K562 (cell line): ENCODE measurements at regions not wholly inside any gene's neighbourhood (a gene's known extent, or its start where the extent isn't known, plus 50 kb on each side); places are given as distances from the start of the nearest gene placed in this dataset.

Source experiments
- HMG20A ChIP-seq: fragments of 450-650 bp; formaldehyde crosslinking; conservative IDR thresholded peaks from 2 replicates; pipeline ENCODE4 v1.4.0; 2020; ENCODE audit warnings: mild to moderate bottlenecking, mixed read lengths
- PCBP2 ChIP-seq: fragments of 200-400 bp; formaldehyde crosslinking; IDR thresholded peaks from 2 replicates; pipeline ENCODE4 v1.6.1; 2018; ENCODE audit warnings: low read length, low read depth, mild to moderate bottlenecking, moderate library complexity; ENCODE audit not compliant: poor library complexity, severe bottlenecking
- POLR2A ChIP-seq: fragments of 450-650 bp; conservative IDR thresholded peaks from 2 replicates; pipeline ENCODE4 v1.6.1; 2016
- SETDB1 ChIP-seq: IDR thresholded peaks from one replicate; pipeline ENCODE4 v1.6.1; 2012; ENCODE audit warnings: low read length, control low read depth, inconsistent platforms
- SMARCA5 ChIP-seq: fragments of 450-650 bp; IDR thresholded peaks from 2 replicates; pipeline ENCODE4 v1.6.1; 2016
- TAF1 ChIP-seq: IDR thresholded peaks from 2 replicates; pipeline ENCODE4 v1.6.1; 2011; ENCODE audit warnings: mild to moderate bottlenecking, low read length, moderate library complexity; ENCODE audit not compliant: insufficient read depth, control insufficient read depth, severe bottlenecking; ENCODE audit errors: extremely low read depth
- TBL1XR1 ChIP-seq, 2 experiments: IDR thresholded peaks; 2 replicates each; pipeline ENCODE4 v1.6.1; 2012; ENCODE audit warnings: improper control_type of control experiment in 2 of 2, low read length in 2 of 2, mild to moderate bottlenecking in 1 of 2
- TEAD2 ChIP-seq: fragments of 450-650 bp; IDR thresholded peaks from 2 replicates; pipeline ENCODE4 v1.6.1; 2016; ENCODE audit warnings: missing genetic modification characterization, control low read depth, missing compliant biosample characterization
- TOE1 ChIP-seq, 2 experiments: fragments of 450-650 bp in 1 of 2; sonication (generic) in 1 of 2; formaldehyde crosslinking in 1 of 2; IDR thresholded peaks; 2 replicates each; pipeline versions ENCODE4 v1.7.1 to v1.8.0; 2016 to 2022; ENCODE audit warnings: borderline replicate concordance in 2 of 2, mild to moderate bottlenecking in 2 of 2, antibody characterized with exemption in 1 of 2, inconsistent platforms in 1 of 2, low read depth in 1 of 2, missing genetic modification reagents in 1 of 2, moderate library complexity in 1 of 2
- TF ChIP-seq, protein P1 (sequence below): sonication (generic); formaldehyde crosslinking; IDR thresholded peaks from 2 replicates; pipeline ENCODE4 v1.8.1; 2023; ENCODE audit warnings: mild to moderate bottlenecking, missing genetic modification reagents
- TF ChIP-seq, protein P2 (sequence below), 3 experiments: IDR thresholded peaks in 2 of 3; conservative IDR thresholded peaks in 1 of 3; 2 replicates each; pipeline ENCODE4 v1.5.1; 2011 to 2012; ENCODE audit warnings: low read length in 3 of 3, mild to moderate bottlenecking in 3 of 3, control low read depth in 2 of 3, improper control_type of control experiment in 1 of 3, inconsistent platforms in 1 of 3, low read depth in 1 of 3, mixed read lengths in 1 of 3, moderate library complexity in 1 of 3; ENCODE audit not compliant: insufficient read depth in 2 of 3
- TF ChIP-seq, protein P3 (sequence below): IDR thresholded peaks from 2 replicates; pipeline ENCODE4 v1.6.1; 2016; ENCODE audit warnings: missing genetic modification characterization, missing compliant biosample characterization
- TF ChIP-seq, protein P4 (sequence below): fragments of 450-650 bp; IDR thresholded peaks from 2 replicates; pipeline ENCODE4 v1.6.1; 2017; ENCODE audit warnings: mild to moderate bottlenecking, moderate library complexity

DNA sequence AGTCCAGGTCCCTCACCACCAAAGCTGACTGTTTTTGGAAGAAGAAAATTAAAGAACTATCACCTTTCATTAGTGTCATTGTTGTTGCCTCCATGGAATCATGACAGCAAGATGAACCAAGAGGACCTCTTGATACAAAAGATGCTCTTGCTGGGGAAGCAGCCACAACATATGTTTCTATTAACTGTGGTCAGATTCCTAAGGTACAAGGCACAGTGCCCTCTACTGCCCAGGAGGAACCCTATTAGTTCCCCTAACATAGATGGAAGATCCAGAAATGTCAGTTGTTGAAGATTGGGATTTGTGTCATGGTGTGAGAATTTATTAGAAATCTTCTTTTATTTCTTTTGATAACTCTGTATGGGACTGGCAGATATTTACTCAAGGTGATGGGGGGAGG, 188.2 kb upstream of the ANKFN1 start:
- TF ChIP-seq, protein P1, sequence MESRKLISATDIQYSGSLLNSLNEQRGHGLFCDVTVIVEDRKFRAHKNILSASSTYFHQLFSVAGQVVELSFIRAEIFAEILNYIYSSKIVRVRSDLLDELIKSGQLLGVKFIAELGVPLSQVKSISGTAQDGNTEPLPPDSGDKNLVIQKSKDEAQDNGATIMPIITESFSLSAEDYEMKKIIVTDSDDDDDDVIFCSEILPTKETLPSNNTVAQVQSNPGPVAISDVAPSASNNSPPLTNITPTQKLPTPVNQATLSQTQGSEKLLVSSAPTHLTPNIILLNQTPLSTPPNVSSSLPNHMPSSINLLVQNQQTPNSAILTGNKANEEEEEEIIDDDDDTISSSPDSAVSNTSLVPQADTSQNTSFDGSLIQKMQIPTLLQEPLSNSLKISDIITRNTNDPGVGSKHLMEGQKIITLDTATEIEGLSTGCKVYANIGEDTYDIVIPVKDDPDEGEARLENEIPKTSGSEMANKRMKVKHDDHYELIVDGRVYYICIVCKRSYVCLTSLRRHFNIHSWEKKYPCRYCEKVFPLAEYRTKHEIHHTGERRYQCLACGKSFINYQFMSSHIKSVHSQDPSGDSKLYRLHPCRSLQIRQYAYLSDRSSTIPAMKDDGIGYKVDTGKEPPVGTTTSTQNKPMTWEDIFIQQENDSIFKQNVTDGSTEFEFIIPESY (CRISPR knock-in tag), result no peak
- TF ChIP-seq HMG20A (CRISPR knock-in tag) (no peak), PCBP2 (no peak), SETDB1 (no peak), SMARCA5 (no peak), TAF1 (no peak), TEAD2 (tag) (no peak), POLR2A (no peak), TBL1XR1 (IDR thresholded peaks at IDR 0.05; ENCODE audit: low read length in 2 of 2) (no peak), TOE1 (IDR thresholded peaks at IDR 0.05; ENCODE audit: borderline replicate concordance) (no peak), TOE1 (CRISPR knock-in tag; IDR thresholded peaks at IDR 0.05; ENCODE audit: borderline replicate concordance, low read depth) (no peak)
- TF ChIP-seq, protein P2, sequence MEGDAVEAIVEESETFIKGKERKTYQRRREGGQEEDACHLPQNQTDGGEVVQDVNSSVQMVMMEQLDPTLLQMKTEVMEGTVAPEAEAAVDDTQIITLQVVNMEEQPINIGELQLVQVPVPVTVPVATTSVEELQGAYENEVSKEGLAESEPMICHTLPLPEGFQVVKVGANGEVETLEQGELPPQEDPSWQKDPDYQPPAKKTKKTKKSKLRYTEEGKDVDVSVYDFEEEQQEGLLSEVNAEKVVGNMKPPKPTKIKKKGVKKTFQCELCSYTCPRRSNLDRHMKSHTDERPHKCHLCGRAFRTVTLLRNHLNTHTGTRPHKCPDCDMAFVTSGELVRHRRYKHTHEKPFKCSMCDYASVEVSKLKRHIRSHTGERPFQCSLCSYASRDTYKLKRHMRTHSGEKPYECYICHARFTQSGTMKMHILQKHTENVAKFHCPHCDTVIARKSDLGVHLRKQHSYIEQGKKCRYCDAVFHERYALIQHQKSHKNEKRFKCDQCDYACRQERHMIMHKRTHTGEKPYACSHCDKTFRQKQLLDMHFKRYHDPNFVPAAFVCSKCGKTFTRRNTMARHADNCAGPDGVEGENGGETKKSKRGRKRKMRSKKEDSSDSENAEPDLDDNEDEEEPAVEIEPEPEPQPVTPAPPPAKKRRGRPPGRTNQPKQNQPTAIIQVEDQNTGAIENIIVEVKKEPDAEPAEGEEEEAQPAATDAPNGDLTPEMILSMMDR (IDR thresholded peaks at IDR 0.05 in 2 of 3, conservative IDR thresholded peaks at IDR 0.05 in 1 of 3; ENCODE audit: insufficient read depth in 2 of 3, low read depth in 1 of 3, low read length in 3 of 3), result peak in 1 of 3 experiments; percentile 33; a peak in 2 of 6 replicates
- TF ChIP-seq, protein P3, sequence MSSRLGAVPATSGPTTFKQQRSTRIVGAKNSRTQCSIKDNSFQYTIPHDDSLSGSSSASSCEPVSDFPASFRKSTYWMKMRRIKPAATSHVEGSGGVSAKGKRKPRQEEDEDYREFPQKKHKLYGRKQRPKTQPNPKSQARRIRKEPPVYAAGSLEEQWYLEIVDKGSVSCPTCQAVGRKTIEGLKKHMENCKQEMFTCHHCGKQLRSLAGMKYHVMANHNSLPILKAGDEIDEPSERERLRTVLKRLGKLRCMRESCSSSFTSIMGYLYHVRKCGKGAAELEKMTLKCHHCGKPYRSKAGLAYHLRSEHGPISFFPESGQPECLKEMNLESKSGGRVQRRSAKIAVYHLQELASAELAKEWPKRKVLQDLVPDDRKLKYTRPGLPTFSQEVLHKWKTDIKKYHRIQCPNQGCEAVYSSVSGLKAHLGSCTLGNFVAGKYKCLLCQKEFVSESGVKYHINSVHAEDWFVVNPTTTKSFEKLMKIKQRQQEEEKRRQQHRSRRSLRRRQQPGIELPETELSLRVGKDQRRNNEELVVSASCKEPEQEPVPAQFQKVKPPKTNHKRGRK (tag), result no peak
- TF ChIP-seq, protein P4, sequence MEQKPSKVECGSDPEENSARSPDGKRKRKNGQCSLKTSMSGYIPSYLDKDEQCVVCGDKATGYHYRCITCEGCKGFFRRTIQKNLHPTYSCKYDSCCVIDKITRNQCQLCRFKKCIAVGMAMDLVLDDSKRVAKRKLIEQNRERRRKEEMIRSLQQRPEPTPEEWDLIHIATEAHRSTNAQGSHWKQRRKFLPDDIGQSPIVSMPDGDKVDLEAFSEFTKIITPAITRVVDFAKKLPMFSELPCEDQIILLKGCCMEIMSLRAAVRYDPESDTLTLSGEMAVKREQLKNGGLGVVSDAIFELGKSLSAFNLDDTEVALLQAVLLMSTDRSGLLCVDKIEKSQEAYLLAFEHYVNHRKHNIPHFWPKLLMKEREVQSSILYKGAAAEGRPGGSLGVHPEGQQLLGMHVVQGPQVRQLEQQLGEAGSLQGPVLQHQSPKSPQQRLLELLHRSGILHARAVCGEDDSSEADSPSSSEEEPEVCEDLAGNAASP, result no peak
